NCI-H2081 treated with DMSO at 0.1 percent for 48 hours (cell line): ENCODE measurements at regions not wholly inside any gene's neighbourhood (a gene's known extent, or its start where the extent isn't known, plus 50 kb on each side); places are given as distances from the start of the nearest gene placed in this dataset.

Experiments
- DNase-seq: peaks from one replicate; lab custom pipeline; 2025; lab: John Stamatoyannopoulos, UW

GRCh38 chr7:45985902-45986301, 64.8 kb upstream of the IGFBP3 start:
- DNase-seq, result no peak

DNA sequence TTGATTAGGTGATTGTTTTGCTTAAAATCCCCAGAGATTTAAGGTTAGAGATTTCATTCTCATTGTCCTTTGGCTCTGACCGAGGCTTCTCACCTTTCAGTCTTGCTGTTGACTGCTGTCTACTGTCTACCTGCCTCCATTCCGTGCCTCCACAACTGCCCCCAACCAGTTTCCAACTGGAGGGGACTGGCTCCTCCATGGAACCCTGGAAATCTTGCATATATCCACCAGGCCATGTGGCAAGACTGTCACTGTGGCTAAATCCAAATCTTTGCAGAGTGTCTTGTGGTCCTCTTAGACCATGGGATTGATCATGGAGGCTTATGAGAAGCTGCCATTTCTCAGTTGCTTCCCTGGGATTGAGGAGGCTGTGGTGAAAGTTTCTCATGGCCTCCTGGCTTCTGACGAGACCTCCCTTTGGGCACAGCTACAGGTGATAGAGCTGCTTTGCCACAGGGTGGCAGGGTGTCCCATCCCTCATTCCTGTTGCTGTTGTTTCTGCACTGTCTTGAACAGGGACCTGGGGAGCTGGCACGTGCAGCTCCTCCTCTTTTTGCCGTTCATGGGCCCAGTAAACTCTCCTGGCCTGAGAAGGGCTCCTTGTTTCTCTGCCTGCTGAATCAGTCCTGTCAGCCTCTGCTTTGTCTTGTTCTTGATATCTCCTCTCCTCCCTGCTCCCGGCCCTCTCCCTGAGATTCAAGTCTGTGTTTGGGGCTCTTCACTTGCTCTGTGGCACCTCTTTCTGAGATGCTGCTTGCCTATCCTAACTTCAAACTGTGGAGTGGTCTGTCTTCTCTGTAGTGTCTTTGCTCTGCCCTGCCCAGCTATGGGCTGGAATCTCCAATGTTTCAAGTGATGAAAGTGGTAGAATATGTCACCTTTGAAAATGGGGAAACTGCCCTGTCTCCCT, 63.6 kb upstream of the IGFBP3 start:
- DNase-seq, result no peak

- DNase-seq, result no peak
Measured at GRCh38 chr7:45983720-45984255, 62.7 kb upstream of the IGFBP3 start.

DNA sequence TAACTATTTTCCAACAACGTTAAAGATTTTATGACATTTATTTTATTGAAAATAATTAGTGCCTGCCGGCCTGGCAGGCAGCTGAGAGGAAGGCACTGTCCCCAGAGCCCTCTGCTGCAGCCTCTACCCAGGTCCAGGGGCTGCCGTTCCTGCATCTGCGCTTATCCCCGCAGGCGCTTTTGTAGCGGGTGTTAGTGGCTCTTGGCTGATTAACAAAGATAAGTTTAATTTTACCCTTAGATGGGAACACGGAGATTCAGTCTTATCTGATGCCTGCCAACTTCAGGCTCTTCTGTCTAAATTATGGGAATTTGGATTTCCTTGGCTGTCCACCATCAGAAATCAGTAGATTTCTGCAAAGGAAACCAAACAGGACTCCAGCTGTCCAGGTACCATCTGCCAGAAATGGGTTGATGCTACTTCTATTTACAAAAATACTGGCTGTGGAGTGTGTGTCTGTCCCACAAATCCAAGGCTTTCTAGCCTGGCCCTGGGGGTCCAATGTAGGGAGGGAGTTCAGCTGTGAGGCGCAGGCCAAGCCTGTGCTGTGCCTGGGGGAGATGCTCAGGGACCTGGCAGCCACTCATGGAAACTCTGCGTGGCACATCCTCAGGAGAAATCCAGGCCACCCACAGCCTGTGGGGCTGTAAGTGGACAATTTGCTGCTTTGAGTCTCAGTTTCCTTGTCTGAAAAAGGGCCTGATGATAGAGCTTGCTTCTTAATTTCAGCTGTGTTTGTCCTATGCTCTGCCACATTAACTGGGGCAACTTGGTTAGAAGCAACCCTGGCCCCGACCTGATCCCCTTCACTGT, 62.0 kb upstream of the IGFBP3 start:
- no peak for DNase-seq

DNA sequence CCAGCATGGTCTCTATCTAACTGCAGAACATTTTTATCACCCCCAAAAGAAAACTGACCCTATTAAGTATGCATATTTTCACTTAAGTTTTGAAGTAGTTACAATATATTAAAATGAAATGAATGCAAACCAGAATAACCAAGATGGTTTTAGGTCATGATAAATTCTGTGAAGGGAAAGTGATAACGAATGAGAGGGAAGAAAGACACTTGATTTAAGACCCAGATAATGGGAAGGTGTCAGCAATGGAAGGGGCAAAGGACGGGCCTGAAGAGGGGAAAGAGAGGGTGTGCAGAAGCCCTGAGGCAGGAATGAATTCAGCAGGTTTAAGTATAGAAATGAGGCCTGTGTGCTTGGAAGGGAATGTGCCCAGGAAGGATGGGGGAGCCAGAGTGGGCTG, 61.1 kb upstream of the IGFBP3 start:
- DNase-seq, result no peak

- no peak for DNase-seq
Measured at GRCh38 chr7:45980973-45981372, 59.9 kb upstream of the IGFBP3 start.

DNA sequence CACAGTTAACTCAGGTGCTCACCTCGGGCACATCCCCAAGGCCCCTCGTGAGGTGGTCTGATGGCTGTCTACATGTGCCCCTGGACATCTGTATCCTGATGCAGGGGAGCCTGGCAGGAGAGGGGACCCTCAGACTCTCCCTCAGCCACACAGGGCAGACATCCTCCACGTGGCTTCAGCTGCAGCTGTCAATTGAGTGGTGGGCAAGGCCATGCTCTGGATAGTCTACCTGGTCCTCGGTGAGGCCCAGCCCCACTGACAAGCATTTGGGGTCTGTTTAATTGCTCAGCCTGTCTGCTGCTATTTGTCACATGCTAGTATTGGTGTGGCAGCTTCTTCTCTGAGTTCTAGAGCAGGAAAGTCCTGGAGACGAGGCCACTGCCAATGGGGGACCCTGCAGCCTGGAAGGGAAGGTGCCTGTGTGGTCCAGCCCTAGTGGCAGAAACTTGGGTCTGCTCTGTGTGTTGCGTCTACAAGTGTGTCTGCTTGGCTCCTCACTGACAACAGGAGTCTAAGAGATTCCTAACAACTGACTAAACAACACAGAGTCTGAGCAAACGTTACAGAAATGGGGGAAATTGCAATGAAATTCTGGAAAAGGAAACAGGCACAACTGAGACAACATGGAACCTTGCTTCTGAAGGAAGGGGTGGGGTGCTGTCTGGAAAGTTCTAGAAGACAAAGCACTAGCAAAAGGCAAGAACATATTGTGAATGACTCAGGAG, 59.3 kb upstream of the IGFBP3 start:
- no peak for DNase-seq

DNA sequence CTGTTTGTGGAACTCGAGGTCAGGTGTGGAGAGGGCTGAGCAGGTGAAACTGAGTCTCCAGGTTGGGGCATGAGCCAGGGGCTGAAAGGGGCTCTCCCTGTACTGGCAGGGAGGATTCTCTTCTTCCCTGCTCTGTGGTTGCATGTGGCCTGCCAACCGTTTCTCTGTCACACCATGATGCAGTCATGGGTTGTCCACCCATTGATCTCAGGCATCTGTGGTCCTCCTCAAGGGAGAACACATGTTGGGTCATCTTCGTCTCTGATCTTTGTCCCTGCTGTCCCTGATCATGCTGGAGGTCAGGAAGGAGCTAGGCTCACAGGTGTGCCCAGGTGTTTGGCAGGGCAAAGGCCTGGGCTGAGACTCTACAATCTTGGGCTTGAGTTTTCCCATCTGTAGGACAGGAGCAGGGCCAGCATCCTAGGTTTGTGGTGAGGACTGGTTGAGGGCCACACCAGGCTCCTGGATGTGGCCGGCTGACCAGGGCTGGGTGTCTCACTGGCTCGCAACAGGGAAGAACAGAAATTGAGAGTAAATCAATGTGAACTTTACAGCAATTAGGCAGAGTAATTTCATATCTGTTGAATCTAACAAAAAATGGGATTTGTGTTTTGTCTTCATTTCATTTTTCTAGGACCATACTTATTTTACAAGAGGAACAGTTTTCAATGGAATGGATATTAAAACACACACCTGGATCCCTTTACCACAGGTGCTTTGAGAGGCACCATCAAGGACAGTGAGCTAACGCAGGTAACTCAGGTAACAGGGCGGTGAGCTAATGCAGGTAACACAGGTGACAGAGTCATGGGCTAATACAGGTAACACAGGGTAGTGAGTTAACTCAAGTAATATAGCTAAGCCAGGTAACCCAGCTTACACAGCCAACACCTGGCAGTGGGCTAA, 58.5 kb upstream of the IGFBP3 start:
- no peak for DNase-seq

- no peak for DNase-seq
Measured at GRCh38 chr7:45978731-45979211, 57.7 kb upstream of the IGFBP3 start.

GRCh38 chr7:45978010-45978681, 57.1 kb upstream of the IGFBP3 start:
- DNase-seq, result no peak

- DNase-seq, result no peak
Measured at GRCh38 chr7:45977256-45977780, 56.2 kb upstream of the IGFBP3 start.

- DNase-seq, result no peak
Measured at GRCh38 chr7:45976485-45976856, 55.4 kb upstream of the IGFBP3 start.

- DNase-seq, result no peak
Measured at GRCh38 chr7:45975847-45976484, 54.9 kb upstream of the IGFBP3 start.

DNA sequence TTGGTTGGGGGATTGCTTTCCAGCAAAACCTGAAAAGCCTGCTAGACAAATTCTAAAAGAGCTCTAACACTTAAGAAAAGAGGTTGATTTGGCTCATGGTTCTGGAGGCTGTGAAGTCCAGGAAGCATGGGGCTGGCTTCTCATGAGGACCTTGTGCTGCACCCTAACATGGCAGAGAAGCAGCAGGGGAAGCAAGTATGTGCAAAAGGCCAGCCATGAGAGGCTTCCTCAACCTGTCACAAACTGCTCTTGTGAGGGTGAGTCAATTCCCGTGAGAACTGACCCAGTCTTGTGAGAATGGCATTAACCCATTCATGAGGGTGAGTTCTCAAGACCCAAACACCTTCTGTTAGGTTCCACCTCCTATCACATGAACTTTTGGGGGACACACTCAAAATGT, 54.3 kb upstream of the IGFBP3 start:
- no peak for DNase-seq

DNA sequence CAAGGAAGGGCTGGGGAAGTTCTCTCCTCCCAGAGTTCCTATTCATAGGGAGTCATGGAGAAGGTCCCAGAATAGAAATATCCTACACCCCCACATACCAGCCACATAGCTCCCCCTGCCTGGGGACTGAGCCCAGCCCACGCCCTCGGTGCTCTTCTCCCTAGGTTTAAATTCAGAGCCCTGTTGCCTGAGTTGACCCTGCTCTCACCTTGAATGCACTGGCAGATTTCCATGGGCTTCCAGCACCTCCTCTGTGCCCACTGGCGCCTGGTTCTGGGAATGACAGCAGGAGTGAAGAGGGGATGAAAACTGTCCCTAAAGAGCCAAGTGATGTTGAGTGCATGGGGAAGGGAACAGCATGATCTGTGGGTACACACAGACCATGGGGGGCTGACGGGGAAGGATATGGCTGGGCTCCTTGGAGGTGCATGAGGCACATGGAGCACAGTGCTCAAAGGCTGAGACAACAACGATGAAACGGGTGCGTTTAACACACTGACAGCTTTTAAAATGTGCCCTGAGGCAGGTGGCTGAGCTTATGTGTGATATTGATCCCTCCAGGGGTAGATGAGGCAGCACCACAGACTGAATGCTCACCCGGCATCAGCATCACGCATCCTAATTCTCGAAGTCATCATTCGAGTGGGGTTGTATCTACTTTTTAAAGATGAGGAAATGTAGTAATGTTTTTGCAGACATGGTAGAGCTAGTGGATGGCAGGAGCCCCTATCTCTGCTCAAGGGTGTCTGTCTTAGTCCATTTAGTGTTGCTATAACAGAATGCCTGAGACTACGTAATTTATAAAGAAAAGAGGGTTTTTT, 53.7 kb upstream of the IGFBP3 start:
- DNase-seq, result no peak

GRCh38 chr7:45973725-45974532, 52.9 kb upstream of the IGFBP3 start:
- DNase-seq, result no peak

DNA sequence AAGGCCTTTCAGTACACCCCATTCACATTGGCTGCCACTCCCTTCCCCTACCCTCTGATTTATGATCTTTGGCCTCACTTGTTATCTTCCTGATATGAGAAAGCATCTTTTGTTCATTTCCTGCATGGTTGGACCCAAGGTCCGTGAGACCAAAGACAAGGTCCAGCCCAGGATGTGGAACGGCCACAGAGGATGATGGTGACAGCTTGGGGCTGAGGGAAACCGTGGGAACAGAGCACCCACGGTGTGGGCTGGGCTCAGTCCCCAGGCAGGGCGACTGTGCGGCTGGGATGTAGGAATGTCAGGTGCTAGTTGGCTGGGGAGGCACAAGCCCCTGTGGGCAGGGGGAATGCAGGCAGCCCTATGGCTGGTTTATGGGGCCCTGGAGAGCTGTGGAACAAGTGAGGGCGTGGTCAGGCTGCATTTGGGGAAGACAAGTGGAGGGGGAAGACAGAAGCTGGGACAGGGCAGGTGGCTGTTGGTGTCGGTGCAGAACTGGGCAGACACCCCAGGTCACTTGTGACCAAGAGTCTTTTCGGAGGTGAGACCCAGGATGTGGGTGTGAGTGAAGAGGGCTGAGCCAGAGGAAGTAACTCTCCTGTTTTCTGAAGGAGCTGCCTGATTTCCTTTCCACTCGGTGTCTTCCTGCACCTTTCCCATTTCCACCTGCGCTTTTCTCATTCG, 51.7 kb upstream of the IGFBP3 start:
- DNase-seq, result no peak
